GOT3 (cell line): ENCODE measurements at regions not wholly inside any gene's neighbourhood (a gene's known extent, or its start where the extent isn't known, plus 50 kb on each side); places are given as distances from the start of the nearest gene placed in this dataset.
A peak's percentile ranks its signal among the peaks of the same experiment; 100 is the strongest.
"Not testable (repeated sequence)": the region's sequence is repeated elsewhere in the genome, so short reads cannot be mapped to it uniquely, and the experiment has no call there.

Source experiments
- DNase-seq: peaks from one replicate; lab custom pipeline; 2025; ENCODE audit warnings: mixed read lengths; lab: John Stamatoyannopoulos, UW

DNA sequence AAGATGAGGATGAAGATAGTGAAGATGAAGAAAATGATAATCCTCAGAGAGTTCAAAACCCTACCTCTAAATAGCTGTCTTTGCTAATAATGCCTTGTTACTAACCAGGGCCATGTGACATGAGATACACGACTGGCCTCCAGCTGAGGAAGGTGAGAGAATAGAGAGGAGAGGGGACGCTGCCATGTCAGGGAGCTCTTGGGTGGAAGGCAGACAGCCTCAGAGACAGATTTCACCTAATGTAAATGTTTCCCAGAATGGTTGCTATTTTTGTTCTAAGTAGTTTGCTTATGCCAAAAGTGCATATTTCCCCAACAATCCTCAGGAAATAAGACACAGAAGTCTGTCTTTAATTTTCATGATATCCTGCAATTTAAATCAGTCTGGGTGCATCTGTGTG is 138.4 kb downstream of the ELOVL4 start:
- DNase-seq: no peak

GRCh38 chr6:79806661-79807060 is 140.7 kb downstream of the ELOVL4 start:
- not testable (repeated sequence) for DNase-seq

DNA sequence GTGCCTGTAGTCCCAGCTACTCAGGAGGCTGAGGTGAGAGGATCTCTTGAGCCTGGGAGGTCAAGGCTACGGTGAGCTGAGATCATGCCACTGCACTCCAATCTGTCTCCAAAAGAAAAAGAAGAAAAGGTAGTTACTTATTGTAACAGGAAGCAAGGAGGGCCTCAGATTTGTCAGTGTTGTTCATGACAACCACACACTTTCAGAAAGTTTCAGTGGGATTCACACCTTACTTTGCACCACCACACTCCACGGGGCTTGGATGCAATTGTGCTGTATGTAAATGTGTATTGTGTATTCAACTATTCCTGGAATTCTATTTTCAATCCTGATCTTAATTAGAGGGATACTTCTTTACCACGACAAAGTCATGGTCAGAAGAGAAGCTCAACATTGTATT is 142.6 kb downstream of the ELOVL4 start:
- DNase-seq: no peak

DNA sequence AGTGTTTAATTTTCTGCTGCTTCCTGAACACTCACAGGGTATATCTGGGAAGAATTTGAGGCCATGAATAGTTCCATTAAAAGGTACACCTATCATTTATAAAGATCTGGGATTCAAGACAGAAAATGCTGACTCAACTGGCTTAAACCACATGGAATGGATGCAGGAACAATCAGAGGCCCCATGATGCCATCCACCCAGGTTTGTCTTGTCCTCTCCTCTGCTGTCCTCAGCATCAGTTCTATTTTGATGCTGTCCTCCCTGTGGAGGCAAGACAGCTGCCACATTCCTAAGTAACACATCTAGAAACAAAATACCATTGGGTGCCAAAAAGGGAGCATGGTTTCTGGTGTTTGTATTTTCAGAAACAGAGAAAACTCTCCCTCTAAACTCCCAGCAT is 143.4 kb downstream of the ELOVL4 start:
- no peak for DNase-seq

DNA sequence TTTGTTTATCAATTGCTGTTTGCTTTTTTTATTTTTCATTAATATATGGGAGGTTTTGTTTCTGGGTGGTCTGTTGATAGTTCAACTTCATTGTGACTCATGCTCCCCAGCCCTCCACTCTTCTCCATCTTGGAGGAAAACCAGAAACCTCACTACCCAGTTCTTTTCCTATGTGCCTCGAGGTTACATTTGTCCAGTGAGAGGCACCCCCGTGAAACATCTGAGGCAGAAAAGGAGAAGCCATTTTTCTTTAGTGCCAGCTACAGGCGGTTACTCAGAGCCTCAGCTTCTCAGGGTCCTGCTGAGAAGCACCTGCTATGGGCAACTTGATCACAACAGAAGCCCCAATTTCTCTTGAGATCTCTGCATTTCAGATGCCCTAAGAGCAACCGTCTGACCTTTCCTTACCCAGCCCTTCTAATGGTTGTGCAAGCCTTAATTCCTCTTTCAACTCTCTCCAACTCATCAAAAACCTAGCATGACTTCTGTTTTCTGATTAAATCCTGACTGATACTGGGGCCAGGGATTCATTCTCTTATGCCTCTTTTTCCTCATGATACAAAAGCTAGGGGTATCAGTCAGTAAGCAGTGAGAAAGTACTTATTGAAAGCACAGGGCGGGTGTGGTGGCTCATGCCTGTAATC is 144.6 kb downstream of the ELOVL4 start:
- DNase-seq: no peak

GRCh38 chr6:79801362-79801761 is 146.0 kb downstream of the ELOVL4 start:
- no peak for DNase-seq

GRCh38 chr6:79798841-79799240 is 148.5 kb downstream of the ELOVL4 start:
- DNase-seq: no peak

GRCh38 chr6:79797912-79798311 is 149.4 kb downstream of the ELOVL4 start:
- no peak for DNase-seq

DNA sequence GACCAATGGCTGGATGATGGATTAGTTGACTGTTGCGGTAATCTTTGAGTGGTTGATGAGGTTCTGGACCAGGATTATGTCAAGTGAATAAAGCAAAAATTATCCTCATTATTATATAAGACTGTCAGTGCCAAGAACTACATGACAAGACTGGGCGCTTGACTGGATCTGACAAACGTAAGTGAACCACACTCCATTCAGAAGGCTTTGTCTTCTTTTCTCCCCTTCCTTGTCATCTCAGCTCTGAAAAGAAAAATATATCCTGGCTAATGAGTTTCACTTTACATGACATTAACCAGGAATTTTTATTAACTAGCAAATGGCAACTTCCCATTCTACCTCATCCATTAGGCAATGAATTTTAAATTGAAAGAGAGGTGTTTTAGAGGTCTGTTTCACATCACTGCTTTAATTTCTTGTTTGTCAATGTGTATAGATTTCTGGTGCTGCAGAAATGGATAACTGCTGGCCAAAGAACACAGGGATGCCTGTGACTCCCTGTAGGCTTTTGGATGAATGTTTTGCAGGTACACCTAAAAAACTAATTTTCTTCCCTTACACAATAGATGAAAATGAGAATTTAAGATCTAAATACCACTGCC is 150.1 kb downstream of the ELOVL4 start:
- no peak for DNase-seq

DNA sequence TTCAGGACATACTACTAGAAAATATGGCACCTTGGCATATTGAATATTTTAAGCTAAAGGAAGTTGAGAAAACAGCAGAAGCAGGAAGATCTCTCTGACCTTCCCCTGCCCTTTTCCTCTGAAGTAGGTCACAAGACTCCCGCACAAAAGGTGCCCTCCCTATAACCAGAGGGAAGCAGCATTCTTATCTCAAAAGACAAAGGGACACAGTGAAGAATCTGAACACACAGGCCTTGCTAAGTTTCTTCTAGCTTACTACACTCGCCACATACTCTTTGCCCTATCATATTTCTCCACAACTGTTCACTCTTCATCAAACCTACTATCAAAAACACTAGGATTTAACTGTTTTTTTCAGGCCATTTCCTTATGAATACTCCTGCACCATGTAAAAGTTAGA is 151.2 kb downstream of the ELOVL4 start:
- DNase-seq: no peak

DNA sequence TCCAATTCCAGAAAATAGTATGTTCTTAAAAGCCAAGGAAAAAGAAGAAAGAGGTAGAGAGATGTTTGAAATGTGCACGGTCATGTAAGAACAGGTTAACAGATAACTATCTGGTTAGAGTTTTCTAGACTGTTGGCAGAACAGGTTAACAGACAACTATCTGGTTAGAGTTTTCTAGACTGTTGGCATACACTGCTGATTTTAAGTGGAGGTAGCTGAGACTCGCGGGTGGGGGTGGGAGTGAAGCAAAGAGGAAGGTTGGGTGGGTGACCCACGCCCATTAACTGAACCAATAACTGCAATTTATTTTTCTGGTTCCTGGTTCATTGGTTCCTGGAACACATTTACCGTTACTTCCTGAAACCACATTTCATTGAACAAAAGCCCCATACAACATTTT is 157.5 kb downstream of the ELOVL4 start:
- no peak for DNase-seq

DNA sequence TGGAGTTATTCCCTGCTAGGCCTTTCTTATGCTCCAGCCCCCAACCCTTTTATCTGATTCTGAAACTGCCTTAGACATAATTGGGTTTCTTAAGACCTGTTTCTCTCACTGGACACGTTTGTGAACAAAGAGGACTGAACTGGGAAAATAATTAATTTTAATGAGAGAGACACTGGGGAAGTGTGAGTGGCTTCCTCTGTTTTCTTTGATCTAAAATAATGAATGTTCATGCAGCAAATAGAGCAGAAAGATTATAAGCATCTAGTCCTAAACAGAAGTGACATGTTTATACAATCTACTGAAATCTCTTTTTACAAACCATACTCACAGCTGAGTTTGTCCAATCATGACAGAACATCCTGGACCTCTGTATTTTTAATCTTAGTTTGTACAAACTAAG is 157.6 kb downstream of the SH3BGRL2 start:
- DNase-seq: no peak

GRCh38 chr6:79787626-79788025 is 156.5 kb downstream of the SH3BGRL2 start:
- DNase-seq: no peak

- no peak for DNase-seq
Measured at GRCh38 chr6:79784395-79784753, 153.2 kb downstream of the SH3BGRL2 start.

GRCh38 chr6:79783670-79784394 is 152.7 kb downstream of the SH3BGRL2 start:
- no peak for DNase-seq

GRCh38 chr6:79782792-79783580 is 151.9 kb downstream of the SH3BGRL2 start:
- DNase-seq: no peak

DNA sequence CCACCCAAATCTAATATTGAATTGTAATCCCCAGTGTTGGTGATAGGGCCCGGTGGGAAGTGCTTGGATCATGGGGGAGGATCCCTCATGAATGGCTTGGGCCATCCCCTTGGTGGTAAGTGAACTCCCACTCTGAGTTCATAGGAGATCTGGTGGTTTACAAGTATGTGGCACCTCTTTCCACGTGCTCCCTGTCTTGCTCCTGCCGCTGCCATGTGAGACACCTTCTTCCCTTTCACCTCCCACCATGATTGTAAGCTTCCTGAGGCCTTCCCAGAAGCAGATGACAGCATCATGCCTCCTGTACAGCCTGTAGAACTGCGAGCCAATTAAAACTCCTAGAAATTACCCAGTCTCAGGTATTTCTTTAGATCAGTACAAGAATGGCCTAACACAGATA is 150.8 kb downstream of the SH3BGRL2 start:
- DNase-seq: no peak

DNA sequence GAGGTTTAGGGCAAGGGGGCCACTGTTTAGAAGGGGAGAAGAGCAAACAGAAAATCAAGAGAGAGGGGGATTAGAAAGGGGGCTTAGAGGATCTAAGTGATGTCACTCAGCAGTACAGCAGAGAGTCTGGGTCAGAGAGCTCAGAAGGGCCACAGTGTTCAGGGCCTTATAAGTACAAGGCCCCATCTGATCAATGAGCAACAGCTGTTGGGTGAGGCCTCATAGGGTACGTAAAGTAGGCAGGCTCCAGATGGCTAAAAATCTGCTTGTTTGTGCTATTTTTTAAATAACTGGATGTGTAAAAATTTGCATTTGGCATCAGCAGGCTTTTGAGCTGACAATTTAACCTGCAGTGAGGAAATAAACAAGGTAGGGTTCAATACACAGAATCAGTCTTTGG is 149.8 kb downstream of the SH3BGRL2 start:
- no peak for DNase-seq

DNA sequence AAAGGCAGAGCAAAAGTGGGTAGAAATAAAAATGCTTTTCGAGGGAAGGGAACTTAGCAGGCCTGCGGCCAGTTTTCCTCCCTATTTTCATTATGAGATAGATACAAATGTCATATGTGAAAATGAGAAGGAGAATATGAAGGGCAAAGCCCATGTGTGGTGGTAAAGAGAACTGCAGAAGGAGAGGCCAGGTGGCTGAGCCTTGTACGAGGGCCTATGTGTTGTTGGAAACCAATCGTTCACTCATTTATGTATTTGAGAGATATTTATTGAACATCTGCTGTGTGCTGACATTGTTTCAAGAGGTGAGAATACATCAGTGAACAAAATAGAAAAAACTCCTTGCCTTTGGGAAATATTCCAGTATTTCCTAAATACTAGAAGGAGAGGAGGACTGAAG is 147.7 kb downstream of the SH3BGRL2 start:
- no peak for DNase-seq

- peak; percentile 57 for DNase-seq
Measured at GRCh38 chr6:79777713-79778579, 146.8 kb downstream of the SH3BGRL2 start.

DNA sequence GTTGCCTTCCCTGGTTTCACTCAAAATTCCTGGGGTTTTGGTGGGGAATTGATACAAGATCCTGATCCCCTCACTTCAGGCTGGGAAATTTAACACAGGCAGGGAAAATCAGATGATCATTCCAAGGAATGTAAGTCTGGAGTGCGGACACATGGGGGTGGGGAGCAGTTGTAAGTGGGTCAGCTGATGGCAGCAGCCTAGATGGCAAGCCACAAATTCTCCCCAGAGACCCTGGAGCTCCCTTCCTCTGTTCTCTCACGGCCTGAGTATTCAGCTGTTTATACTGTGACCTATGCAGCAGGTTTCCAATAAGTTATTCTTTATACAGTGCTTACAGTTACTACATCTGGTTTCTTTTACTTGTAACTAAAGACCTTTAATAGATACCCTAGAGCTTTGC is 144.9 kb downstream of the SH3BGRL2 start:
- DNase-seq: no peak

GRCh38 chr6:79775222-79775621 is 144.1 kb downstream of the SH3BGRL2 start:
- DNase-seq: no peak
